AG10803 (cell line): ENCODE measurements at regions not wholly inside any gene's neighbourhood (a gene's known extent, or its start where the extent isn't known, plus 50 kb on each side); places are given as distances from the start of the nearest gene placed in this dataset.

ENCODE experiments used
- DNase-seq: peaks from one replicate; pipeline ENCODE4 v3.0.0; 2010; ENCODE audit warnings: low read depth
- H3K4me3 ChIP-seq: 2 replicates; pipeline ENCODE4 v1.5.1; 2011; ENCODE audit warnings: mild to moderate bottlenecking, low read length, control low read depth
- CTCF ChIP-seq: conservative IDR thresholded peaks from 2 replicates; pipeline ENCODE4 v1.5.1; 2011; ENCODE audit warnings: mild to moderate bottlenecking, low read length, control low read depth, inconsistent platforms

- DNase-seq, result no peak
- TF ChIP-seq CTCF, result no peak
- no peak overlapping the region for H3K4me3 ChIP-seq
Measured at GRCh38 chrX:16526003-16526402, 124.0 kb upstream of the S100G start.

- H3K4me3 ChIP-seq, result no peak overlapping the region
- TF ChIP-seq CTCF, result no peak
Measured at GRCh38 chrX:16528620-16529019, 121.3 kb upstream of the S100G start.

More at GRCh38 chrX:16528620-16529019, 121.3 kb upstream of the S100G start:
- no peak for DNase-seq
